Memory B cell (primary cell): ENCODE measurements at regions not wholly inside any gene's neighbourhood (a gene's known extent, or its start where the extent isn't known, plus 50 kb on each side); places are given as distances from the start of the nearest gene placed in this dataset.
"Not testable (repeated sequence)": the region's sequence is repeated elsewhere in the genome, so short reads cannot be mapped to it uniquely, and the experiment has no call there.

Source experiments
- ATAC-seq: fragments of 150-1000 bp; cut with Tn5 transposase; 2 replicates; pipeline ENCODE4 v1.10.0; 2021; ENCODE audit warnings: low read depth, mild to moderate bottlenecking, moderate library complexity
- DNase-seq, 2 donors: peaks; one replicate each; pipeline ENCODE4 v3.0.0; 2022; ENCODE audit warnings: low spot score in 2 of 2
- H3K27ac Mint-ChIP-seq: one replicate; pipeline ENCODE4 v1.8.0; 2022; ENCODE audit warnings: mild to moderate bottlenecking, moderate library complexity, mixed read lengths
- H3K27me3 Mint-ChIP-seq: one replicate; pipeline ENCODE4 v1.8.0; 2022; ENCODE audit warnings: mixed read lengths
- H3K36me3 Mint-ChIP-seq: one replicate; pipeline ENCODE4 v1.8.0; 2022; ENCODE audit warnings: mild to moderate bottlenecking, mixed read lengths
- H3K4me1 Mint-ChIP-seq: one replicate; pipeline ENCODE4 v1.8.0; 2022; ENCODE audit warnings: mixed read lengths
- H3K4me3 Mint-ChIP-seq: one replicate; pipeline ENCODE4 v1.8.0; 2022; ENCODE audit warnings: mild to moderate bottlenecking, moderate library complexity, mixed read lengths
- H3K9me3 Mint-ChIP-seq: one replicate; pipeline ENCODE4 v1.8.0; 2022; ENCODE audit warnings: mixed read lengths

- ATAC-seq, result no peak
- no peak for DNase-seq
- no peak overlapping the region for H3K27ac Mint-ChIP-seq
- H3K4me1 Mint-ChIP-seq, result no peaks in the 10 kb centered on the region
- H3K36me3 Mint-ChIP-seq, result no peaks in the 10 kb centered on the region
- H3K9me3 Mint-ChIP-seq, result peaks cover 9% of the 10 kb centered on the region
- no peak overlapping the region for H3K4me3 Mint-ChIP-seq
- no peaks in the 10 kb centered on the region for H3K27me3 Mint-ChIP-seq
Measured at GRCh38 chr14:86141966-86142365, 612.0 kb downstream of the FLRT2 start.

- Mint-ChIP-seq H3K4me3 (no peak overlapping the region), H3K4me1 (no peaks in the 10 kb centered on the region), H3K9me3 (peaks cover 1% of the 10 kb centered on the region), H3K36me3 (peaks cover 6% of the 10 kb centered on the region), H3K27me3 (no peaks in the 10 kb centered on the region), H3K27ac (no peak overlapping the region)
- no peak for DNase-seq
- no peak for ATAC-seq
Measured at GRCh38 chr14:86129426-86129825, 599.5 kb downstream of the FLRT2 start.

- Mint-ChIP-seq H3K36me3 (peaks cover 4% of the 10 kb centered on the region), H3K4me1 (peaks cover 3% of the 10 kb centered on the region), H3K4me3 (no peak overlapping the region), H3K27me3 (no peaks in the 10 kb centered on the region), H3K27ac (no peak overlapping the region), H3K9me3 (peaks cover 1% of the 10 kb centered on the region)
- DNase-seq, result no peak
- ATAC-seq, result no peak
Measured at GRCh38 chr14:86124328-86124727, 594.4 kb downstream of the FLRT2 start.

- H3K4me1 Mint-ChIP-seq, result no peaks in the 10 kb centered on the region
- ATAC-seq (no peak), DNase-seq (no peak)
- H3K4me3 Mint-ChIP-seq, result no peak overlapping the region
- peaks cover 2% of the 10 kb centered on the region for H3K36me3 Mint-ChIP-seq
- peaks cover 5% of the 10 kb centered on the region for H3K9me3 Mint-ChIP-seq
- H3K27ac Mint-ChIP-seq, result no peak overlapping the region
- H3K27me3 Mint-ChIP-seq, result no peaks in the 10 kb centered on the region
Measured at GRCh38 chr14:86115972-86116371, 586.0 kb downstream of the FLRT2 start.

GRCh38 chr14:86110871-86111270 is 580.9 kb downstream of the FLRT2 start:
- H3K27ac Mint-ChIP-seq, H3K4me3 Mint-ChIP-seq, H3K4me1 Mint-ChIP-seq, ATAC-seq, H3K9me3 Mint-ChIP-seq, DNase-seq, H3K27me3 Mint-ChIP-seq, H3K36me3 Mint-ChIP-seq: not testable (repeated sequence)

- DNase-seq (no peak), ATAC-seq (no peak)
- H3K4me3 Mint-ChIP-seq, result no peak overlapping the region
- no peaks in the 10 kb centered on the region for H3K4me1 Mint-ChIP-seq
- H3K9me3 Mint-ChIP-seq, result peaks cover 13% of the 10 kb centered on the region
- H3K36me3 Mint-ChIP-seq, result peaks cover 14% of the 10 kb centered on the region
- no peak overlapping the region for H3K27ac Mint-ChIP-seq
- H3K27me3 Mint-ChIP-seq, result no peaks in the 10 kb centered on the region
Measured at GRCh38 chr14:86104691-86105265, 574.8 kb downstream of the FLRT2 start.

- no peak for ATAC-seq
- DNase-seq, result no peak
- Mint-ChIP-seq H3K27ac (no peak overlapping the region), H3K9me3 (peaks cover 2% of the 10 kb centered on the region), H3K4me3 (no peak overlapping the region), H3K27me3 (no peaks in the 10 kb centered on the region), H3K4me1 (no peaks in the 10 kb centered on the region), H3K36me3 (no peaks in the 10 kb centered on the region)
Measured at GRCh38 chr14:86094512-86094911, 564.6 kb downstream of the FLRT2 start.

- H3K4me1 Mint-ChIP-seq, result no peaks in the 10 kb centered on the region
- H3K27me3 Mint-ChIP-seq, result no peaks in the 10 kb centered on the region
- no peak overlapping the region for H3K4me3 Mint-ChIP-seq
- H3K9me3 Mint-ChIP-seq, result no peaks in the 10 kb centered on the region
- DNase-seq (no peak), ATAC-seq (no peak)
- no peak overlapping the region for H3K27ac Mint-ChIP-seq
- H3K36me3 Mint-ChIP-seq, result no peaks in the 10 kb centered on the region
Measured at GRCh38 chr14:86091811-86092210, 561.9 kb downstream of the FLRT2 start.

- H3K36me3 Mint-ChIP-seq, result peaks cover 2% of the 10 kb centered on the region
- ATAC-seq (no peak), DNase-seq (no peak)
- H3K9me3 Mint-ChIP-seq, result no peaks in the 10 kb centered on the region
- H3K27ac Mint-ChIP-seq, result no peak overlapping the region
- no peak overlapping the region for H3K4me3 Mint-ChIP-seq
- H3K4me1 Mint-ChIP-seq, result peaks cover 4% of the 10 kb centered on the region
- no peaks in the 10 kb centered on the region for H3K27me3 Mint-ChIP-seq
Measured at GRCh38 chr14:86088156-86088555, 558.2 kb downstream of the FLRT2 start.

- Mint-ChIP-seq H3K27ac (no peak overlapping the region), H3K4me1 (peaks cover 7% of the 10 kb centered on the region)
Measured at GRCh38 chr14:86087377-86087776, 557.4 kb downstream of the FLRT2 start.

GRCh38 chr14:86086962-86087361 is 557.0 kb downstream of the FLRT2 start:
- no peak for DNase-seq
- H3K27ac Mint-ChIP-seq, result no peak overlapping the region
- ATAC-seq, result no peak
- H3K4me3 Mint-ChIP-seq, result no peak overlapping the region
- peaks cover 1% of the 10 kb centered on the region for H3K9me3 Mint-ChIP-seq
- H3K27me3 Mint-ChIP-seq, result no peaks in the 10 kb centered on the region
- peaks cover 7% of the 10 kb centered on the region for H3K4me1 Mint-ChIP-seq
- H3K36me3 Mint-ChIP-seq, result peaks cover 6% of the 10 kb centered on the region

More at GRCh38 chr14:86087377-86087776, 557.4 kb downstream of the FLRT2 start:
- Mint-ChIP-seq H3K4me3 (no peak overlapping the region), H3K36me3 (peaks cover 6% of the 10 kb centered on the region), H3K9me3 (peaks cover 1% of the 10 kb centered on the region), H3K27me3 (no peaks in the 10 kb centered on the region)
- DNase-seq (no peak), ATAC-seq (no peak)

GRCh38 chr14:86084097-86084496 is 554.2 kb downstream of the FLRT2 start:
- Mint-ChIP-seq H3K4me3 (no peak overlapping the region), H3K27me3 (no peaks in the 10 kb centered on the region), H3K36me3 (peaks cover 13% of the 10 kb centered on the region), H3K9me3 (peaks cover 5% of the 10 kb centered on the region), H3K27ac (no peak overlapping the region), H3K4me1 (peaks cover 7% of the 10 kb centered on the region)
- DNase-seq (no peak), ATAC-seq (no peak)

- Mint-ChIP-seq H3K36me3 (peaks cover 13% of the 10 kb centered on the region), H3K27ac (no peak overlapping the region), H3K27me3 (no peaks in the 10 kb centered on the region), H3K4me3 (no peak overlapping the region), H3K4me1 (peaks cover 7% of the 10 kb centered on the region), H3K9me3 (peaks cover 5% of the 10 kb centered on the region)
- ATAC-seq (no peak), DNase-seq (no peak)
Measured at GRCh38 chr14:86083616-86084015, 553.7 kb downstream of the FLRT2 start.

- no peak for ATAC-seq
- H3K4me3 Mint-ChIP-seq, result no peak overlapping the region
- H3K9me3 Mint-ChIP-seq, result peaks cover 1% of the 10 kb centered on the region
- no peaks in the 10 kb centered on the region for H3K27me3 Mint-ChIP-seq
- H3K36me3 Mint-ChIP-seq, result no peaks in the 10 kb centered on the region
- no peak for DNase-seq
- H3K27ac Mint-ChIP-seq, result no peak overlapping the region
- H3K4me1 Mint-ChIP-seq, result no peaks in the 10 kb centered on the region
Measured at GRCh38 chr14:86072116-86072894, 542.4 kb downstream of the FLRT2 start.

GRCh38 chr14:86066651-86067050 is 536.7 kb downstream of the FLRT2 start:
- no peaks in the 10 kb centered on the region for H3K4me1 Mint-ChIP-seq
- ATAC-seq, result no peak

More at GRCh38 chr14:86066651-86067050, 536.7 kb downstream of the FLRT2 start:
- DNase-seq, result no peak
- H3K9me3 Mint-ChIP-seq, result peaks cover 1% of the 10 kb centered on the region
- no peak overlapping the region for H3K4me3 Mint-ChIP-seq
- no peaks in the 10 kb centered on the region for H3K36me3 Mint-ChIP-seq
- no peak overlapping the region for H3K27ac Mint-ChIP-seq
- H3K27me3 Mint-ChIP-seq, result no peaks in the 10 kb centered on the region
